H1 (cell line): ENCODE measurements at regions not wholly inside any gene's neighbourhood (a gene's known extent, or its start where the extent isn't known, plus 50 kb on each side); places are given as distances from the start of the nearest gene placed in this dataset.

ENCODE experiments used
- CTCF ChIA-PET: fragments of 300-600 bp; sonication (Branson Sonifier 250); formaldehyde crosslinking; loops from one replicate; lab custom pipeline; 2021; ENCODE audit not compliant: partially characterized antibody; lab: Charles Lee
- POLR2A ChIA-PET: fragments of 300-600 bp; sonication (Branson Sonifier 250); formaldehyde crosslinking; loops from one replicate; lab custom pipeline; 2021; ENCODE audit warnings: inconsistent platforms; ENCODE audit not compliant: partially characterized antibody; lab: Charles Lee
- DNase-seq, 2 experiments: peaks; one replicate each; pipeline versions ENCODE4 v3.0.0 to v3.0.0-alpha.2; 2010 to 2022; ENCODE audit warnings: low spot score in 2 of 2, low read depth in 1 of 2, mixed read lengths in 1 of 2
- FAIRE-seq: peaks from 2 replicates; lab custom pipeline; 2011; peaks lifted over from hg19 to GRCh38; lab: Jason Lieb, UNC
- H2AFZ ChIP-seq: 2 replicates; pipeline ENCODE4 v1.8.1; 2012; ENCODE audit warnings: low read length, inconsistent platforms
- H2AK5ac ChIP-seq: 2 replicates; pipeline ENCODE4 v1.6.1; 2013; ENCODE audit warnings: low read depth, low read length
- H2BK120ac ChIP-seq: replicated peaks from 2 replicates; pipeline ENCODE3; 2013; ENCODE audit warnings: low read depth, low read length, inconsistent platforms
- H2BK12ac ChIP-seq: 2 replicates; pipeline ENCODE4 v1.6.1; 2013; ENCODE audit warnings: low read depth, low read length
- H2BK15ac ChIP-seq: 2 replicates; pipeline ENCODE4 v1.6.1; 2013; ENCODE audit warnings: low read length
- H2BK20ac ChIP-seq: 2 replicates; pipeline ENCODE4 v1.6.1; 2013; ENCODE audit warnings: low read length
- H2BK5ac ChIP-seq: 2 replicates; pipeline ENCODE4 v1.6.1; 2013; ENCODE audit warnings: low read depth, low read length
- H3K14ac ChIP-seq: 2 replicates; pipeline ENCODE4 v1.6.1; 2013; ENCODE audit warnings: inconsistent platforms; ENCODE audit not compliant: insufficient read length
- H3K18ac ChIP-seq: 2 replicates; pipeline ENCODE4 v1.6.1; 2013; ENCODE audit warnings: low read length; ENCODE audit errors: extremely low read depth
- H3K23ac ChIP-seq: 2 replicates; pipeline ENCODE4 v1.6.1; 2013; ENCODE audit warnings: inconsistent platforms; ENCODE audit not compliant: insufficient read length
- H3K23me2 ChIP-seq: 2 replicates; pipeline ENCODE4 v1.6.1; 2013; ENCODE audit warnings: low read depth, low read length
- H3K27ac ChIP-seq: 2 replicates; pipeline ENCODE4 v1.6.1; 2011; ENCODE audit warnings: low read depth, low read length, inconsistent platforms
- H3K27me3 ChIP-seq, 4 experiments: replicated peaks in 1 of 4; 1 replicate in 1 of 4; 2 replicates in 3 of 4; pipeline versions ENCODE4 v1.6.1 to v1.8.1; 2011 to 2013; ENCODE audit warnings: low read length in 3 of 4, mild to moderate bottlenecking in 3 of 4, inconsistent platforms in 2 of 4, mixed read lengths in 2 of 4, moderate library complexity in 1 of 4; ENCODE audit not compliant: control insufficient read depth in 3 of 4, insufficient read depth in 3 of 4; ENCODE audit errors: extremely low read depth in 1 of 4
- H3K36me3 ChIP-seq, 4 experiments: 2 replicates each; pipeline versions ENCODE4 v1.6.1 to v1.8.1; 2011 to 2013; ENCODE audit warnings: mild to moderate bottlenecking in 4 of 4, low read length in 3 of 4, moderate library complexity in 2 of 4, control low read depth in 1 of 4, inconsistent platforms in 1 of 4; ENCODE audit not compliant: insufficient read depth in 4 of 4, control insufficient read depth in 2 of 4
- H3K4ac ChIP-seq: replicated peaks from 2 replicates; pipeline ENCODE3; 2013; ENCODE audit warnings: low read length, low read depth, mixed read lengths, inconsistent platforms; ENCODE audit not compliant: insufficient read length
- H3K4me1 ChIP-seq, 4 experiments: replicated peaks in 1 of 4; 1 replicate in 1 of 4; 2 replicates in 3 of 4; pipeline versions ENCODE4 v1.6.1 to v1.8.1; 2011 to 2013; ENCODE audit warnings: low read length in 3 of 4, inconsistent platforms in 2 of 4, mixed read lengths in 1 of 4; ENCODE audit not compliant: insufficient read depth in 4 of 4, control insufficient read depth in 3 of 4
- H3K4me2 ChIP-seq, 2 experiments: 2 replicates each; pipeline versions ENCODE4 v1.6.1 to v1.8.1; 2011 to 2013; ENCODE audit warnings: low read depth in 2 of 2, low read length in 2 of 2, control low read depth in 1 of 2, inconsistent platforms in 1 of 2, mild to moderate bottlenecking in 1 of 2; ENCODE audit not compliant: insufficient read depth in 1 of 2
- H3K4me3 ChIP-seq, 4 experiments: fragments of 200-600, 300-600 bp in 1 of 4; sonication (generic), shearing (Covaris generic), sonication (Bioruptor Twin) in 1 of 4; 2 replicates each; pipeline versions ENCODE4 v1.5.1 to v1.8.1; 2011 to 2016; ENCODE audit warnings: low read length in 4 of 4, low read depth in 3 of 4, control low read depth in 2 of 4, inconsistent platforms in 2 of 4, mild to moderate bottlenecking in 2 of 4, mixed read lengths in 1 of 4, moderate library complexity in 1 of 4; ENCODE audit not compliant: insufficient read depth in 2 of 4; ENCODE audit errors: extremely low read depth in 1 of 4
- H3K56ac ChIP-seq: replicated peaks from 2 replicates; pipeline ENCODE3; 2013; ENCODE audit warnings: low read depth, mild to moderate bottlenecking, mixed read lengths, low read length, inconsistent platforms; ENCODE audit not compliant: insufficient read length
- H3K79me1 ChIP-seq: 2 replicates; pipeline ENCODE4 v1.6.1; 2013; ENCODE audit warnings: low read depth, low read length, control low read depth
- H3K79me2 ChIP-seq, 2 experiments: 2 replicates each; pipeline versions ENCODE4 v1.6.1 to v1.8.1; 2012 to 2013; ENCODE audit warnings: low read length in 2 of 2, mild to moderate bottlenecking in 2 of 2, inconsistent platforms in 1 of 2; ENCODE audit not compliant: insufficient read depth in 2 of 2, control insufficient read depth in 1 of 2
- H3K9ac ChIP-seq, 4 experiments: replicated peaks in 1 of 4; 1 replicate in 1 of 4; 2 replicates in 3 of 4; pipeline versions ENCODE4 v1.6.1 to v1.8.1; 2011 to 2013; ENCODE audit warnings: low read depth in 3 of 4, low read length in 3 of 4, control low read depth in 2 of 4, mild to moderate bottlenecking in 2 of 4, moderate library complexity in 2 of 4, inconsistent platforms in 1 of 4; ENCODE audit errors: extremely low read depth in 1 of 4
- H3K9me3 ChIP-seq, 2 experiments: 2 replicates each; pipeline versions ENCODE4 v1.6.1 to v1.8.1; 2012 to 2013; ENCODE audit warnings: mild to moderate bottlenecking in 2 of 2, moderate library complexity in 2 of 2, control low read depth in 1 of 2, inconsistent platforms in 1 of 2, low read depth in 1 of 2, low read length in 1 of 2, mixed read lengths in 1 of 2; ENCODE audit not compliant: insufficient read depth in 2 of 2
- H4K20me1 ChIP-seq, 2 experiments: replicated peaks in 1 of 2; 2 replicates each; pipeline versions ENCODE3 to v1.8.1; 2011 to 2013; ENCODE audit warnings: inconsistent platforms in 2 of 2, low read length in 2 of 2, mild to moderate bottlenecking in 1 of 2; ENCODE audit not compliant: insufficient read depth in 2 of 2, control insufficient read depth in 1 of 2
- H4K5ac ChIP-seq: 2 replicates; pipeline ENCODE4 v1.6.1; 2013; ENCODE audit warnings: low read length, low read depth, mixed read lengths, inconsistent platforms; ENCODE audit not compliant: insufficient read length
- H4K8ac ChIP-seq: 2 replicates; pipeline ENCODE4 v1.8.0; 2013; ENCODE audit warnings: mild to moderate bottlenecking, moderate library complexity, low read length, inconsistent platforms; ENCODE audit not compliant: insufficient read depth; ENCODE audit errors: extremely low read depth
- H4K91ac ChIP-seq: replicated peaks from 2 replicates; pipeline ENCODE3; 2013; ENCODE audit warnings: low read length, mixed read lengths, inconsistent platforms; ENCODE audit not compliant: insufficient read length
- CEBPB ChIP-seq: IDR thresholded peaks from 2 replicates; pipeline ENCODE4 v1.6.1; 2012; ENCODE audit warnings: low read depth, low read length
- CTBP2 ChIP-seq: IDR thresholded peaks from 2 replicates; pipeline ENCODE4 v1.7.0; 2011; ENCODE audit warnings: borderline replicate concordance, mild to moderate bottlenecking, moderate library complexity, mixed read lengths, low read length; ENCODE audit not compliant: insufficient read depth, insufficient read length
- FOSL1 ChIP-seq: IDR thresholded peaks from 2 replicates; pipeline ENCODE4 v1.6.1; 2011; ENCODE audit warnings: mild to moderate bottlenecking, low read depth, low read length, moderate library complexity; ENCODE audit not compliant: insufficient read depth
- GABPA ChIP-seq: IDR thresholded peaks from 2 replicates; pipeline ENCODE4 v1.6.1; 2011; ENCODE audit warnings: mild to moderate bottlenecking, low read length, moderate library complexity, borderline replicate concordance; ENCODE audit not compliant: insufficient read depth
- RFX5 ChIP-seq: IDR thresholded peaks from 2 replicates; pipeline ENCODE4 v1.6.1; 2011; ENCODE audit warnings: low read depth, low read length, improper control_type of control experiment, borderline replicate concordance
- RNF2 ChIP-seq: fragments of 200-900, 300-1000 bp; sonication (generic); IDR thresholded peaks from 2 replicates; pipeline ENCODE4 v1.7.1; 2016; ENCODE audit warnings: borderline replicate concordance, low read depth, mild to moderate bottlenecking, antibody characterized with exemption, low read length; ENCODE audit not compliant: poor library complexity, severe bottlenecking; ENCODE audit errors: missing control alignments
- WGBS, 2 experiments: shearing (Covaris generic) in 1 of 2; methylation state at CpG; one replicate each; pipeline versions ENCODE4 v1.1.6 to v1.1.7; 2013 to 2015; ENCODE audit warnings: low lambda C conversion rate in 2 of 2, mixed read lengths in 2 of 2, inconsistent platforms in 1 of 2, low coverage in 1 of 2, missing lambda C conversion rate in 1 of 2; ENCODE audit not compliant: insufficient replicate concordance in 2 of 2, insufficient coverage in 1 of 2, insufficient read length in 1 of 2; ENCODE audit errors: extremely low coverage in 1 of 2, missing lambda C conversion rate in 1 of 2; 5-methylcytosine and 5-hydroxymethylcytosine counted together
- TF ChIP-seq, protein P1 (sequence below): IDR thresholded peaks from 2 replicates; pipeline ENCODE4 v1.6.1; 2012; ENCODE audit warnings: inconsistent platforms

DNA sequence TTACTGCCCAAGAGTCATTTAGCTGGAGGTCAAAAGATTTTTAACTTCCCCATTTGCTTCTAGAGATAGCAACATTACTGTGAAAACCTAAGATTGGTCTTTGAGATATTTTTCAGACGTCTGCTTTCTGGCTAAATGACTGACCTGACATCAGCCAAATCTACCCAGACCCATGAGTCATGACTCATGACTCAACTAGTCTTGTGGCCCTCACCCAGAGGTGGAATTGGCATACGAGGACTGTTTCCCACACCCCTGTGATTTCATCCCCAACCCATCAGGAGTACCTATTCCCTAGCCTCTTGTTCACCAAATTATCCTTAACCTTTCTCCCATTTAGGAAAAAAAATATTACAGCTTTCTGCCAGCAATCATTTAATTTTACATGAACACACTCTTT is 641.6 kb downstream of the CDY2B start:
- H3K79me2 ChIP-seq: no peaks in the 10 kb centered on the region
- H3K27me3 ChIP-seq: no peaks in the 10 kb centered on the region
- no peaks in the 10 kb centered on the region for H3K9me3 ChIP-seq
- no peak overlapping the region for H4K91ac ChIP-seq
- H3K23ac ChIP-seq: no peak overlapping the region
- H4K8ac ChIP-seq: no peak overlapping the region
- H3K56ac ChIP-seq: no peak overlapping the region
- H3K23me2 ChIP-seq: no peaks in the 10 kb centered on the region
- H3K9ac ChIP-seq: no peak overlapping the region
- H2AFZ ChIP-seq: no peak overlapping the region
- 79% methylated on average over 2 of the region's 2 CpGs; no CpG with 5 or more reads in 1 of the 2 experiments for WGBS, 2 experiments
- H2BK120ac ChIP-seq: peak overlapping the region; percentile 54
- no peak overlapping the region for H2BK15ac ChIP-seq
- H3K18ac ChIP-seq: no peak overlapping the region
- H3K79me1 ChIP-seq: no peaks in the 10 kb centered on the region
- peak overlapping the region; percentile 90; the same call in 1 of the 2 replicates for H2BK20ac ChIP-seq
- H3K36me3 ChIP-seq: no peaks in the 10 kb centered on the region
- H2BK5ac ChIP-seq: no peak overlapping the region
- no peak overlapping the region for H2AK5ac ChIP-seq
- no peaks in the 10 kb centered on the region; a peak in 1 of 7 replicates for H3K4me1 ChIP-seq
- ChIA-PET CTCF (no interaction called here), POLR2A (no interaction called here)
- no peak overlapping the region for H3K27ac ChIP-seq
- no peak overlapping the region for H3K4me2 ChIP-seq
- DNase-seq (no peak), FAIRE-seq (no peak)
- H4K20me1 ChIP-seq: no peaks in the 10 kb centered on the region
- H3K4ac ChIP-seq: no peak overlapping the region
- no peak overlapping the region for H3K14ac ChIP-seq
- H2BK12ac ChIP-seq: no peak overlapping the region
- H4K5ac ChIP-seq: no peak overlapping the region
- H3K4me3 ChIP-seq: no peak overlapping the region
- no peak for TF ChIP-seq CTBP2
- TF ChIP-seq RNF2: no peak
- TF ChIP-seq CEBPB: no peak
- no peak for TF ChIP-seq RFX5
- TF ChIP-seq GABPA: no peak
- TF ChIP-seq, protein P1, sequence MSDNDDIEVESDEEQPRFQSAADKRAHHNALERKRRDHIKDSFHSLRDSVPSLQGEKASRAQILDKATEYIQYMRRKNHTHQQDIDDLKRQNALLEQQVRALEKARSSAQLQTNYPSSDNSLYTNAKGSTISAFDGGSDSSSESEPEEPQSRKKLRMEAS: no peak
- no peak for TF ChIP-seq FOSL1
